ENCODE measurements at regions not wholly inside any gene's neighbourhood (a gene's known extent, or its start where the extent isn't known, plus 50 kb on each side); places are given as distances from the start of the nearest gene placed in this dataset.

- DNase-seq (ENCODE audit: low read depth) = no peak
- no peak overlapping the region for H3K4me3 ChIP-seq (ENCODE audit: low read depth, low read length)
- TF ChIP-seq CTCF (conservative IDR thresholded peaks at IDR 0.05; ENCODE audit: low read depth, low read length) = no peak
Measured at GRCh38 chr7:152564656-152565250, 111.2 kb downstream of the XRCC2 start.

- H3K4me3 ChIP-seq (ENCODE audit: low read depth, low read length) = no peak overlapping the region
- DNase-seq (ENCODE audit: low read depth) = no peak
- no peak for TF ChIP-seq CTCF (conservative IDR thresholded peaks at IDR 0.05; ENCODE audit: low read depth, low read length)
Measured at GRCh38 chr7:152556013-152556755, 119.8 kb downstream of the XRCC2 start.

GRCh38 chr7:152553671-152554317, 118.0 kb upstream of the KMT2C start:
- no peak for TF ChIP-seq CTCF (conservative IDR thresholded peaks at IDR 0.05; ENCODE audit: low read depth, low read length)
- no peak for DNase-seq (ENCODE audit: low read depth)
- H3K4me3 ChIP-seq (ENCODE audit: low read depth, low read length) = no peak overlapping the region

GRCh38 chr7:152551304-152552036, 115.7 kb upstream of the KMT2C start:
- TF ChIP-seq CTCF (conservative IDR thresholded peaks at IDR 0.05; ENCODE audit: low read depth, low read length) = no peak
- no peak overlapping the region for H3K4me3 ChIP-seq (ENCODE audit: low read depth, low read length)
- DNase-seq (ENCODE audit: low read depth) = no peak

GRCh38 chr7:152544971-152545619, 109.3 kb upstream of the KMT2C start:
- DNase-seq (ENCODE audit: low read depth) = no peak
- TF ChIP-seq CTCF (conservative IDR thresholded peaks at IDR 0.05; ENCODE audit: low read depth, low read length) = no peak
- H3K4me3 ChIP-seq (ENCODE audit: low read depth, low read length) = no peak overlapping the region

- H3K4me3 ChIP-seq (ENCODE audit: low read depth, low read length) = no peak overlapping the region
- no peak for TF ChIP-seq CTCF (conservative IDR thresholded peaks at IDR 0.05; ENCODE audit: low read depth, low read length)
- DNase-seq (ENCODE audit: low read depth) = no peak
Measured at GRCh38 chr7:152544481-152544927, 108.7 kb upstream of the KMT2C start.
